Vagina (tissue), 2 donors: ENCODE measurements at regions not wholly inside any gene's neighbourhood (a gene's known extent, or its start where the extent isn't known, plus 50 kb on each side); places are given as distances from the start of the nearest gene placed in this dataset.

Experiments
- DNase-seq, 2 donors: peaks; one replicate each; pipeline ENCODE4 v3.0.0-alpha.2; 2017; ENCODE audit errors: extremely low spot score in 2 of 2
- H3K27ac ChIP-seq: fragments of 200-600 bp; sonication (generic); one replicate; pipeline ENCODE4 v1.5.1; 2019
- H3K27me3 ChIP-seq: fragments of 200-600 bp; sonication (generic); one replicate; pipeline ENCODE4 v1.5.1; 2019
- H3K36me3 ChIP-seq, 2 donors: fragments of 200-600 bp; sonication (generic); one replicate each; pipeline ENCODE4 v1.5.1; 2017 to 2019
- H3K4me1 ChIP-seq: fragments of 200-600 bp; sonication (generic); one replicate; pipeline ENCODE4 v1.5.1; 2019
- H3K4me3 ChIP-seq, 2 donors: fragments of 200-600 bp; sonication (generic); 1 replicate in 1 of 2; 2 replicates in 1 of 2; pipeline ENCODE4 v1.5.1; 2016 to 2019
- H3K9me3 ChIP-seq: fragments of 200-600 bp; sonication (generic); one replicate; pipeline ENCODE4 v1.5.1; 2019
- CTCF ChIP-seq, 3 experiments: fragments of 450-650 bp in 2 of 3; fragments of 200-600 bp in 1 of 3; sonication (generic) in 1 of 3; IDR thresholded peaks; one replicate each; pipeline ENCODE4 v1.5.1; 2017 to 2019; ENCODE audit warnings: antibody characterized with exemption in 3 of 3, mild to moderate bottlenecking in 2 of 3, moderate library complexity in 2 of 3
- POLR2A ChIP-seq, 2 donors: fragments of 450-650 bp; IDR thresholded peaks; one replicate each; pipeline ENCODE4 v1.6.1; 2017; ENCODE audit warnings: antibody characterized with exemption in 2 of 2, mild to moderate bottlenecking in 2 of 2, moderate library complexity in 2 of 2
- POLR2AphosphoS5 ChIP-seq, 2 donors: sonication (generic); formaldehyde crosslinking; IDR thresholded peaks; one replicate each; pipeline ENCODE4 v1.9.0; 2017; ENCODE audit warnings: antibody characterized with exemption in 2 of 2, mild to moderate bottlenecking in 2 of 2, low read depth in 1 of 2; ENCODE audit not compliant: insufficient read depth in 1 of 2
- intact Hi-C: fragments of 100-400 bp; cut with DNase I; formaldehyde crosslinking; loops from one replicate; pipeline ENCODE4 v1.15.1; 2023

- Histone ChIP-seq H3K9me3 (no peaks in the 10 kb centered on the region), H3K4me3 (no peak overlapping the region), H3K27ac (no peak overlapping the region), H3K27me3 (no peaks in the 10 kb centered on the region), H3K4me1 (no peaks in the 10 kb centered on the region), H3K36me3 (no peaks in the 10 kb centered on the region)
- TF ChIP-seq POLR2A (IDR thresholded peaks at IDR 0.05), result no peak
- TF ChIP-seq POLR2AphosphoS5 (IDR thresholded peaks at IDR 0.05; ENCODE audit: insufficient read depth in 1 of 2, low read depth in 1 of 2), result no peak
- TF ChIP-seq CTCF (IDR thresholded peaks at IDR 0.05), result no peak
- intact Hi-C loops, result no loop called here
- no peak for DNase-seq
Measured at GRCh38 chr3:81927811-81928210, 166.4 kb upstream of the GBE1 start.

DNA sequence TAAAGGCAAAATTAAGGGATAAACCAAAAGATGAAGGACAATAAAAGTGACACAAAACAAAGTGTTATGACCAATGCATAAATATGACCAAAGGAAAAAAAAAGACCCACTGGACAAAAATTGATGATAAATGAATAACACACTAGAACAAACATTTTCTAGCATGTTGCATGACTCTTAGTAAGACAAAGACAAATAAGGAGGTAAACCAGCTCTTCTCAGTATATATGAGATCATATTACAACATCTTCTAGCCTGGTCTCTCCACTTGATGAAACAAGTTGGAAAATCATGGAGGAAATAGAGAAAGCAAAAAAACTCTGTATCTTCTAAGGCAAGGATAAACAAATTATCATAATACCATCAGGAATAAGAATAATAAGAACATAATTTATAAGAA, 163.9 kb upstream of the GBE1 start:
- H3K4me3 ChIP-seq, result no peak overlapping the region
- intact Hi-C loops, result no loop called here
- no peak for DNase-seq
- no peaks in the 10 kb centered on the region for H3K36me3 ChIP-seq
- H3K4me1 ChIP-seq, result no peaks in the 10 kb centered on the region
- no peaks in the 10 kb centered on the region for H3K27me3 ChIP-seq
- no peak overlapping the region for H3K27ac ChIP-seq
- no peaks in the 10 kb centered on the region for H3K9me3 ChIP-seq
- TF ChIP-seq POLR2A (IDR thresholded peaks at IDR 0.05) (no peak), POLR2AphosphoS5 (IDR thresholded peaks at IDR 0.05; ENCODE audit: insufficient read depth in 1 of 2, low read depth in 1 of 2) (no peak), CTCF (IDR thresholded peaks at IDR 0.05) (no peak)

DNA sequence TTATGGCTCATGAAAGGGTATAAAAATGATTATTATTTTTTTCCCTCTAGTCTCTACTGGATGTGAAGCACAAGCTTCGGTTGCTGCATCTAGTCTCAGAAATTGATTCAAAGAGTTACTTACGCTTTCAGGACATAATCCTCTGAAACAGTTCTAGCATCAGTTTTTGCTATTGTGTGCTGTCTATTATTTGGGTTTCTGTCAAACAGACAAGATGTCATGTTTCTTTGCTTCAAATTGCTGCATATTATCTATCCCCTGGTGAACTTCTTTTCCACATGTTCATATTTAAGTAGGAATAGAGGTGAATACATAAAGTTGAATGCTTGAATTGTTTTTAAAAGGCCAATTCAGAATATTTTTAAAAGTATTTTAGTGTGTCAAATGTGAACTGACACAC, 161.6 kb upstream of the GBE1 start:
- Histone ChIP-seq H3K4me1 (no peaks in the 10 kb centered on the region), H3K9me3 (no peaks in the 10 kb centered on the region), H3K4me3 (no peak overlapping the region), H3K27me3 (no peaks in the 10 kb centered on the region), H3K36me3 (no peaks in the 10 kb centered on the region), H3K27ac (no peak overlapping the region)
- intact Hi-C loops, result no loop called here
- no peak for DNase-seq
- TF ChIP-seq POLR2AphosphoS5 (IDR thresholded peaks at IDR 0.05; ENCODE audit: insufficient read depth in 1 of 2, low read depth in 1 of 2) (no peak), POLR2A (IDR thresholded peaks at IDR 0.05) (no peak), CTCF (IDR thresholded peaks at IDR 0.05) (no peak)

DNA sequence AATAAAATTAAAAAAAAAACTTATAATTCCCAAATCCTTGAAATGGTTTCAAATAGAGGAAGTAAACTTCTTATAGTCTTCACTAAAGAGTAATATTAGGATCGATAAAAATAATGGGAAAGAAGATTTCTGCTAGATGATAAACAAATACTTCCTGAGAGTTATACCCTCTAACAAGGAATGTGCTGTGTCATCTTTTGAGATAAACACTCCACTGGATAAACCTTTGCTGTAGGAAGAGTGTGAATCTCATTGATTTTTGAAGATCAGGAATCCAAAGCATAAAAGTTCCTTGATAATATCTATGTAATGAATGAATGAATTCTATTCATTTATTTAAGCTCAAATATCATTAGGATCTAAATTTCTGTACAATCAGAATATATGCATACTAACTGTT, 161.0 kb upstream of the GBE1 start:
- Histone ChIP-seq H3K27ac (no peak overlapping the region), H3K36me3 (no peaks in the 10 kb centered on the region), H3K27me3 (no peaks in the 10 kb centered on the region), H3K4me3 (no peak overlapping the region), H3K4me1 (no peaks in the 10 kb centered on the region), H3K9me3 (no peaks in the 10 kb centered on the region)
- intact Hi-C loops, result no loop called here
- DNase-seq, result no peak
- TF ChIP-seq POLR2AphosphoS5 (IDR thresholded peaks at IDR 0.05; ENCODE audit: insufficient read depth in 1 of 2, low read depth in 1 of 2), result no peak
- no peak for TF ChIP-seq CTCF (IDR thresholded peaks at IDR 0.05)
- TF ChIP-seq POLR2A (IDR thresholded peaks at IDR 0.05), result no peak

- H3K4me1 ChIP-seq, result no peaks in the 10 kb centered on the region
- intact Hi-C loops, result no loop called here
- no peaks in the 10 kb centered on the region for H3K27me3 ChIP-seq
- no peak for DNase-seq
- no peak overlapping the region for H3K27ac ChIP-seq
- no peak overlapping the region for H3K4me3 ChIP-seq
- H3K36me3 ChIP-seq, result no peaks in the 10 kb centered on the region
- TF ChIP-seq POLR2AphosphoS5 (IDR thresholded peaks at IDR 0.05; ENCODE audit: insufficient read depth in 1 of 2, low read depth in 1 of 2) (no peak), CTCF (IDR thresholded peaks at IDR 0.05) (no peak), POLR2A (IDR thresholded peaks at IDR 0.05) (no peak)
- no peaks in the 10 kb centered on the region for H3K9me3 ChIP-seq
Measured at GRCh38 chr3:81920816-81921215, 159.4 kb upstream of the GBE1 start.
